Heart left ventricle (tissue), 13 donors: ENCODE measurements at regions not wholly inside any gene's neighbourhood (a gene's known extent, or its start where the extent isn't known, plus 50 kb on each side); places are given as distances from the start of the nearest gene placed in this dataset.

Experiments
- POLR2A ChIP-seq, 2 donors: fragments of 450-650 bp; IDR thresholded peaks; one replicate each; pipeline ENCODE4 v1.6.1; 2017; ENCODE audit warnings: antibody characterized with exemption in 2 of 2, mild to moderate bottlenecking in 2 of 2, moderate library complexity in 2 of 2
- TF ChIP-seq, protein P1 (sequence below), 12 donors: fragments of 200-600 bp; sonication (generic) in 4 of 12; IDR thresholded peaks; one replicate each; pipeline versions ENCODE4 v1.5.0 to v1.8.0; 2018 to 2022; ENCODE audit warnings: antibody characterized with exemption in 12 of 12, mild to moderate bottlenecking in 5 of 12
- donor health status: ischemic (EF 13 %, LVEDD 7.1; RV severe dilation, severe dysfunction).
- donor health status: DM: no; HTN: yes; CAD: no.
- donor health status: DM: no; HTN: no; CAD: no.
- donor health status: ischemic (EF 25% LVEDD 6.9; RV normal size, moderate dysfunction).
- donor health status: ischemic (EF 25% LVEDD 5.7; RV mildly dilated, moderate dysfunction).
- donor health status: ischemic (EF 35%, LVEDD 5.7; RV mildly dilated, moderate dysfunction).
- donor health status: nonischemic (EF 11% LVEDD 7.7; RV severe dilation, severe dysfunction).
- donor health status: DM: yes; HTN: yes; CAD: no.
- donor health status: PGD.
- donor health status: ischemic (EF 29% LVEDD 5.4; RV normal size, mild dysfunction).
- donor health status: nonischemic (EF 23%, LVEDD 6.1; RV moderate dilation, normal function).

- no peak for TF ChIP-seq POLR2A (IDR thresholded peaks at IDR 0.05)
- TF ChIP-seq, protein P1, sequence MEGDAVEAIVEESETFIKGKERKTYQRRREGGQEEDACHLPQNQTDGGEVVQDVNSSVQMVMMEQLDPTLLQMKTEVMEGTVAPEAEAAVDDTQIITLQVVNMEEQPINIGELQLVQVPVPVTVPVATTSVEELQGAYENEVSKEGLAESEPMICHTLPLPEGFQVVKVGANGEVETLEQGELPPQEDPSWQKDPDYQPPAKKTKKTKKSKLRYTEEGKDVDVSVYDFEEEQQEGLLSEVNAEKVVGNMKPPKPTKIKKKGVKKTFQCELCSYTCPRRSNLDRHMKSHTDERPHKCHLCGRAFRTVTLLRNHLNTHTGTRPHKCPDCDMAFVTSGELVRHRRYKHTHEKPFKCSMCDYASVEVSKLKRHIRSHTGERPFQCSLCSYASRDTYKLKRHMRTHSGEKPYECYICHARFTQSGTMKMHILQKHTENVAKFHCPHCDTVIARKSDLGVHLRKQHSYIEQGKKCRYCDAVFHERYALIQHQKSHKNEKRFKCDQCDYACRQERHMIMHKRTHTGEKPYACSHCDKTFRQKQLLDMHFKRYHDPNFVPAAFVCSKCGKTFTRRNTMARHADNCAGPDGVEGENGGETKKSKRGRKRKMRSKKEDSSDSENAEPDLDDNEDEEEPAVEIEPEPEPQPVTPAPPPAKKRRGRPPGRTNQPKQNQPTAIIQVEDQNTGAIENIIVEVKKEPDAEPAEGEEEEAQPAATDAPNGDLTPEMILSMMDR (IDR thresholded peaks at IDR 0.05) = no peak
These were observed 334.7 kb downstream of the FAT4 start for GRCh38 chr4:125649452-125649851.
